ENCODE measurements at regions not wholly inside any gene's neighbourhood (a gene's known extent, or its start where the extent isn't known, plus 50 kb on each side); places are given as distances from the start of the nearest gene placed in this dataset.

- TF ChIP-seq CEBPB (IDR thresholded peaks at IDR 0.05; ENCODE audit: borderline replicate concordance in 1 of 2, low read depth in 2 of 2, low read length in 2 of 2) (no peak), GATAD2B (conservative IDR thresholded peaks at IDR 0.05; ENCODE audit: low read depth) (no peak), HSF1 (IDR thresholded peaks at IDR 0.05; ENCODE audit: low read depth, low read length) (no peak)
Observed at GRCh38 chr16:86292171-86292775, 218.1 kb upstream of the FOXF1 start (continued).

- in situ Hi-C loops (cut with MboI) = no loop called here
- SMC1A ChIA-PET (ENCODE audit: uncharacterized antibody, unreplicated experiment) = no interaction called here
- no peak overlapping the region for H3K27ac ChIP-seq (ENCODE audit: control insufficient read depth, insufficient read depth)
- H2AFZ ChIP-seq (ENCODE audit: control insufficient read depth, low read depth, low read length) = no peak overlapping the region
- CTCF ChIA-PET = no interaction called here
- no peak overlapping the region for H3K4me3 ChIP-seq
- H3K9ac ChIP-seq (ENCODE audit: control insufficient read depth, insufficient read depth, low read length) = no peak overlapping the region
- POLR2A ChIA-PET = no interaction called here
- H3K9me3 ChIP-seq (replicated peaks; ENCODE audit: control insufficient read depth, insufficient read depth, low read length) = no peaks in the 10 kb centered on the region
- intact Hi-C loops (cut with micrococcal nuclease; ENCODE audit: unreplicated experiment) = no loop called here
- 71% methylated on average over 8 of the region's 8 CpGs for WGBS (ENCODE audit: insufficient coverage, insufficient replicate concordance, low lambda C conversion rate, missing lambda C conversion rate)
- no peak for DNase-seq (ENCODE audit: low read depth, low spot score)
- H3K4me2 ChIP-seq (ENCODE audit: control insufficient read depth, insufficient read depth) = no peak overlapping the region
- no peak for TF ChIP-seq HDAC6 (IDR thresholded peaks at IDR 0.05; ENCODE audit: unreplicated experiment)
- no peak for TF ChIP-seq SIX5 (IDR thresholded peaks at IDR 0.05; ENCODE audit: low read depth, low read length, severe bottlenecking)
- no peak for TF ChIP-seq TBL1XR1 (IDR thresholded peaks at IDR 0.05; ENCODE audit: low read depth, low read length)
- no peak for TF ChIP-seq IRF4 (IDR thresholded peaks at IDR 0.05; ENCODE audit: low read depth, low read length)
- TF ChIP-seq CUX1 (IDR thresholded peaks at IDR 0.05; ENCODE audit: insufficient replicate concordance, low read depth, low read length) = no peak
- TF ChIP-seq NBN (IDR thresholded peaks at IDR 0.05) = no peak
- no peaks in the 10 kb centered on the region for H3K4me1 ChIP-seq (ENCODE audit: control insufficient read depth, insufficient read depth, low read length)
- RAD21 ChIA-PET (ENCODE audit: unreplicated experiment) = no interaction called here
- peaks cover 4 to 5% of the 10 kb centered on the region in 2 experiments for H3K27me3 ChIP-seq (replicated peaks in 1 of 2; ENCODE audit: control insufficient read depth in 2 of 2, insufficient read depth in 2 of 2, low read length in 1 of 2)
- no peaks in the 10 kb centered on the region for H3K36me3 ChIP-seq (ENCODE audit: control insufficient read depth in 2 of 2, insufficient read depth in 2 of 2, low read length in 1 of 2)
- BruUV-seq (replicated peaks) = no TSS peak
- no peaks in the 10 kb centered on the region for H4K20me1 ChIP-seq (ENCODE audit: control insufficient read depth, insufficient read depth)
- FAIRE-seq = no peak
- no peaks in the 10 kb centered on the region for H3K79me2 ChIP-seq (ENCODE audit: control insufficient read depth, insufficient read depth, low read length)
- ATAC-seq = no peak
Observed at GRCh38 chr16:86292942-86293341, 217.4 kb upstream of the FOXF1 start.

Data from GM12878 (cell line).